ENCODE measurements at regions not wholly inside any gene's neighbourhood (a gene's known extent, or its start where the extent isn't known, plus 50 kb on each side); places are given as distances from the start of the nearest gene placed in this dataset.

DNA sequence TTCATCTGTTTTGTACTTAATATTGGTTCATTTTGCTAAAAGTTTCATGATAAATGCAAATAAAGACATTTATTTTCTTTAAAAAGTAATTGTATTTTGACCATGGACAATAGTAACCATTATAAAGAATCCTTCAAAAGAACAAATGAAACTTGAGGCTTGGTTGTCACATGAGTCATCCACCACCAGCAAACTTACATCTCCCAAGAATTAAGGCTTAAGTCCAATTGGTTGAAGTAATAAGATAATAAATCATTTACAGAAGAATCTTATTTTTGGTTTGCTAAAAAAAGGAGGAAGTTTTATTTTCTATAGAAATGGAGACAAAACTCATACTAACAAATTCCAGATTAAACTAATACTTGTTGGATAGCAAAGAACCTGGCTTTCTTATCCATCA, 84.8 kb upstream of the KITLG start:
- no peak overlapping the region for H3K4me3 ChIP-seq (ENCODE audit: low read depth, low read length)
- FAIRE-seq = no peak
- H3K36me3 ChIP-seq (ENCODE audit: control insufficient read depth, insufficient read depth, low read length) = no peaks in the 10 kb centered on the region
- TF ChIP-seq, protein P1, sequence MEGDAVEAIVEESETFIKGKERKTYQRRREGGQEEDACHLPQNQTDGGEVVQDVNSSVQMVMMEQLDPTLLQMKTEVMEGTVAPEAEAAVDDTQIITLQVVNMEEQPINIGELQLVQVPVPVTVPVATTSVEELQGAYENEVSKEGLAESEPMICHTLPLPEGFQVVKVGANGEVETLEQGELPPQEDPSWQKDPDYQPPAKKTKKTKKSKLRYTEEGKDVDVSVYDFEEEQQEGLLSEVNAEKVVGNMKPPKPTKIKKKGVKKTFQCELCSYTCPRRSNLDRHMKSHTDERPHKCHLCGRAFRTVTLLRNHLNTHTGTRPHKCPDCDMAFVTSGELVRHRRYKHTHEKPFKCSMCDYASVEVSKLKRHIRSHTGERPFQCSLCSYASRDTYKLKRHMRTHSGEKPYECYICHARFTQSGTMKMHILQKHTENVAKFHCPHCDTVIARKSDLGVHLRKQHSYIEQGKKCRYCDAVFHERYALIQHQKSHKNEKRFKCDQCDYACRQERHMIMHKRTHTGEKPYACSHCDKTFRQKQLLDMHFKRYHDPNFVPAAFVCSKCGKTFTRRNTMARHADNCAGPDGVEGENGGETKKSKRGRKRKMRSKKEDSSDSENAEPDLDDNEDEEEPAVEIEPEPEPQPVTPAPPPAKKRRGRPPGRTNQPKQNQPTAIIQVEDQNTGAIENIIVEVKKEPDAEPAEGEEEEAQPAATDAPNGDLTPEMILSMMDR (IDR thresholded peaks at IDR 0.05; ENCODE audit: insufficient read depth, low read length, severe bottlenecking) = no peak
- DNase-seq (ENCODE audit: low read depth) = peak; percentile 52
- H3K27me3 ChIP-seq (ENCODE audit: control insufficient read depth, insufficient read depth, low read length) = no peaks in the 10 kb centered on the region

- TF ChIP-seq, protein P1 (IDR thresholded peaks at IDR 0.05; ENCODE audit: insufficient read depth, low read length, severe bottlenecking) = no peak
- no peak for FAIRE-seq
- H3K36me3 ChIP-seq (ENCODE audit: control insufficient read depth, insufficient read depth, low read length) = no peaks in the 10 kb centered on the region
- no peak overlapping the region for H3K4me3 ChIP-seq (ENCODE audit: low read depth, low read length)
- no peaks in the 10 kb centered on the region for H3K27me3 ChIP-seq (ENCODE audit: control insufficient read depth, insufficient read depth, low read length)
- DNase-seq (ENCODE audit: low read depth) = peak; percentile 62
These were observed 82.7 kb upstream of the KITLG start for GRCh38 chr12:88662961-88663360.

DNA sequence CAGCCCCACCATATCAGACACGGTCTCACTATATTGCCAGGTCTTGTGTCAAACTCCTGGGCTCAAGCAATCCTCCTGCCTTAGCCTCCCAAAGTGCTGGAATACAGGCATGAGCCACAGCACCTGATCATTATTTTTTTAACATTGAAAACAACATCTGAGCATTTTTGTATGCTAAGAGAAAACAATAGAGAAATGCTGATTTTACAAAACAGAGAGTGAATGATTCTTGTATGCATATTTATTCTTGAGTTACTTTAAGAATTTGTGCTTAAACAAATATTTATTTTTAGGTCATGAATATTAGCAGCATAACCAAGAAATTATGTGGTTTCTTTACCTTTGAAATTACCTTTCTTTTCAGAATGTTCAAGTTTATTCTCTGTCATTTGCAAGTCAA, 81.8 kb upstream of the KITLG start:
- Histone ChIP-seq H3K36me3 (ENCODE audit: control insufficient read depth, insufficient read depth, low read length) (no peaks in the 10 kb centered on the region), H3K27me3 (ENCODE audit: control insufficient read depth, insufficient read depth, low read length) (no peaks in the 10 kb centered on the region), H3K4me3 (ENCODE audit: low read depth, low read length) (no peak overlapping the region)
- TF ChIP-seq, protein P1 (IDR thresholded peaks at IDR 0.05; ENCODE audit: insufficient read depth, low read length, severe bottlenecking) = no peak
- DNase-seq (ENCODE audit: low read depth) (no peak), FAIRE-seq (no peak)

GRCh38 chr12:88658009-88658408, 77.7 kb upstream of the KITLG start:
- DNase-seq (ENCODE audit: low read depth) = peak; percentile 67
- H3K4me3 ChIP-seq (ENCODE audit: low read depth, low read length) = no peak overlapping the region
- TF ChIP-seq, protein P1 (IDR thresholded peaks at IDR 0.05; ENCODE audit: insufficient read depth, low read length, severe bottlenecking) = no peak
- no peaks in the 10 kb centered on the region for H3K36me3 ChIP-seq (ENCODE audit: control insufficient read depth, insufficient read depth, low read length)
- no peak for FAIRE-seq
- no peaks in the 10 kb centered on the region for H3K27me3 ChIP-seq (ENCODE audit: control insufficient read depth, insufficient read depth, low read length)

DNA sequence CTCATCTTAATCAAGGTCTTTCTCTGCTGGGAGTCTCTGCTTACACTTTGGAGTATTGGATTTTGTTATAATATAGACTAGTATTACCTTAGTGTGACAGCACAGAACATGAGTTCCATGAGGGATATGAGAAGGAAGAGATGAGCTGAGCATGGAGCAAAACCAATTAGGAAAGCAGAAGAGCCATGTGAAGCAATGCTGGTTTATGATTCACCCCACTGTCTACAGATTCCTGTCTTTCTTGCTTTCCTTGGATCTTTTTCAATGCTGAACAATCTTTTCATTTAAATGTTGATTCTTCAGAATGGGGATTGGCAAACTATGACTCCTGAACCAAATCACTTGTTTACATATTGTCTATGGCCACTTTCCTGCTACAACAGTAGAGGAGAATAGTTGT, 70.4 kb upstream of the KITLG start:
- Histone ChIP-seq H3K36me3 (ENCODE audit: control insufficient read depth, insufficient read depth, low read length) (no peaks in the 10 kb centered on the region), H3K27me3 (ENCODE audit: control insufficient read depth, insufficient read depth, low read length) (no peaks in the 10 kb centered on the region), H3K4me3 (ENCODE audit: low read depth, low read length) (no peak overlapping the region)
- peak; percentile 92 for FAIRE-seq
- TF ChIP-seq, protein P1 (IDR thresholded peaks at IDR 0.05; ENCODE audit: insufficient read depth, low read length, severe bottlenecking) = no peak
- DNase-seq (ENCODE audit: low read depth) = peak; percentile 88

DNA sequence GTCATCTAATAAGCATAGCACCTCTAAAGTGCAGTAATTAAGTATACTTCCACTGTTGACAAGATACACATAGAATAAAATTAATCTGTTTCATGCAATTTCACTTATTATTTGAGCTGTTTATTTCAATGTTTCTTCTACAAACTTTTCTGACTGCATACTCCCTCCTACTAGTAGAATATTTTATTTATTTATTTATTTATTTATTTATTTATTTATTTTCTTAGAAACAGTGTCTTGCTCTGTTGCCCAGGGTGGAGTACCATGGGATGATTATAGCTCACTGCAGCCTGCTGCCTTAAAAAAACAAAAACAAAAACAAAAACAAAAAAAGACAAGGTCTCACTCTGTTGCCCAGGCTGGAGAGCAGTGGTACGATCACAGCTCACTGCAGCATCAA, 68.4 kb upstream of the KITLG start:
- DNase-seq (ENCODE audit: low read depth) = no peak
- H3K36me3 ChIP-seq (ENCODE audit: control insufficient read depth, insufficient read depth, low read length) = no peaks in the 10 kb centered on the region
- no peak overlapping the region for H3K4me3 ChIP-seq (ENCODE audit: low read depth, low read length)
- FAIRE-seq = no peak
- TF ChIP-seq, protein P1 (IDR thresholded peaks at IDR 0.05; ENCODE audit: insufficient read depth, low read length, severe bottlenecking) = no peak
- H3K27me3 ChIP-seq (ENCODE audit: control insufficient read depth, insufficient read depth, low read length) = no peaks in the 10 kb centered on the region
